Right lobe of liver (tissue), 4 donors: ENCODE measurements at regions not wholly inside any gene's neighbourhood (a gene's known extent, or its start where the extent isn't known, plus 50 kb on each side); places are given as distances from the start of the nearest gene placed in this dataset.

Experiments used
- CTCF ChIP-seq, 4 donors: fragments of 200-600 bp in 3 of 4; fragments of 450-650 bp in 1 of 4; IDR thresholded peaks; one replicate each; pipeline versions ENCODE4 v1.5.1 to v1.8.0; 2016 to 2022; ENCODE audit warnings: antibody characterized with exemption in 4 of 4, mild to moderate bottlenecking in 2 of 4
- POLR2A ChIP-seq: fragments of 450-650 bp; IDR thresholded peaks from one replicate; pipeline ENCODE4 v1.6.1; 2017; ENCODE audit warnings: antibody characterized with exemption, mild to moderate bottlenecking
- donor health status: DM: no; HTN: no; CAD: no.
- donor health status: DM: no; HTN: no; CAD: no.
- donor health status: DM: no; HTN: yes; CAD: no.

GRCh38 chrX:137896123-137896522 lies 330.2 kb downstream of the ZIC3 start:
- no peak for TF ChIP-seq CTCF (IDR thresholded peaks at IDR 0.05)
- TF ChIP-seq POLR2A, result no peak
